Keratinocyte (primary cell): ENCODE measurements at regions not wholly inside any gene's neighbourhood (a gene's known extent, or its start where the extent isn't known, plus 50 kb on each side); places are given as distances from the start of the nearest gene placed in this dataset.

Experiments
- DNase-seq: peaks from one replicate; pipeline ENCODE4 v3.0.0-alpha.2; 2011; ENCODE audit warnings: low read depth, missing footprints, low spot score
- FAIRE-seq: peaks from 2 replicates; lab custom pipeline; 2011; peaks lifted over from hg19 to GRCh38; lab: Jason Lieb, UNC
- H2AFZ ChIP-seq: 2 replicates; pipeline ENCODE4 v1.6.0; 2012; ENCODE audit warnings: low read length, control low read depth, inconsistent platforms; ENCODE audit not compliant: control insufficient read depth
- H3K27ac ChIP-seq: 2 replicates; pipeline ENCODE4 v1.5.1; 2011; ENCODE audit warnings: low read length; ENCODE audit not compliant: control insufficient read depth, insufficient read depth
- H3K27me3 ChIP-seq: 3 replicates; pipeline ENCODE4 v1.6.0; 2011; ENCODE audit warnings: low read length; ENCODE audit not compliant: control insufficient read depth, insufficient read depth; ENCODE audit errors: extremely low read depth
- H3K36me3 ChIP-seq, 2 experiments: 2 replicates in 1 of 2; 3 replicates in 1 of 2; pipeline ENCODE4 v1.5.1; 2011; ENCODE audit warnings: low read length in 2 of 2, mild to moderate bottlenecking in 1 of 2; ENCODE audit not compliant: control insufficient read depth in 2 of 2, insufficient read depth in 2 of 2; ENCODE audit errors: extremely low read depth in 1 of 2
- H3K4me1 ChIP-seq: 3 replicates; pipeline ENCODE4 v1.5.1; 2011; ENCODE audit warnings: low read length; ENCODE audit not compliant: control insufficient read depth, insufficient read depth; ENCODE audit errors: extremely low read depth
- H3K4me2 ChIP-seq: 3 replicates; pipeline ENCODE4 v1.6.0; 2011; ENCODE audit warnings: low read depth, low read length; ENCODE audit not compliant: control insufficient read depth, insufficient read depth; ENCODE audit errors: extremely low read depth
- H3K4me3 ChIP-seq, 3 experiments: fragments of 200-600 bp in 1 of 3; sonication (generic) in 1 of 3; 2 replicates in 2 of 3; 3 replicates in 1 of 3; pipeline ENCODE4 v1.5.1; 2011 to 2016; ENCODE audit warnings: low read length in 3 of 3, mild to moderate bottlenecking in 3 of 3, control low read depth in 2 of 3, inconsistent platforms in 1 of 3, low read depth in 1 of 3, mixed read lengths in 1 of 3, mixed run types in 1 of 3, moderate library complexity in 1 of 3; ENCODE audit not compliant: control insufficient read depth in 2 of 3, insufficient read depth in 2 of 3; ENCODE audit errors: extremely low read depth in 1 of 3
- H3K79me2 ChIP-seq: 2 replicates; pipeline ENCODE4 v1.6.0; 2012; ENCODE audit warnings: low read length; ENCODE audit not compliant: control insufficient read depth, insufficient read depth
- H3K9ac ChIP-seq: 3 replicates; pipeline ENCODE4 v1.6.0; 2011; ENCODE audit warnings: low read length; ENCODE audit not compliant: control insufficient read depth, insufficient read depth; ENCODE audit errors: extremely low read depth
- H3K9me1 ChIP-seq: 3 replicates; pipeline ENCODE4 v1.6.0; 2011; ENCODE audit warnings: low read length; ENCODE audit not compliant: control insufficient read depth, insufficient read depth; ENCODE audit errors: extremely low read depth
- H3K9me3 ChIP-seq: 2 replicates; pipeline ENCODE4 v1.5.1; 2012; ENCODE audit warnings: low read depth, low read length; ENCODE audit not compliant: control insufficient read depth
- H4K20me1 ChIP-seq: 3 replicates; pipeline ENCODE4 v1.6.0; 2011; ENCODE audit warnings: low read length; ENCODE audit not compliant: control insufficient read depth, insufficient read depth; ENCODE audit errors: extremely low read depth
- CTCF ChIP-seq, 3 experiments: IDR thresholded peaks in 1 of 3; conservative IDR thresholded peaks in 1 of 3; optimal IDR thresholded peaks in 1 of 3; 2 replicates in 2 of 3; 3 replicates in 1 of 3; pipeline versions ENCODE3 to v1.5.1; 2011; ENCODE audit warnings: low read length in 3 of 3, mild to moderate bottlenecking in 3 of 3, moderate library complexity in 2 of 3, control low read depth in 1 of 3, inconsistent platforms in 1 of 3; ENCODE audit not compliant: insufficient read depth in 2 of 3; ENCODE audit errors: extremely low read depth in 1 of 3
- EZH2 ChIP-seq: IDR thresholded peaks from one replicate; pipeline ENCODE4 v1.6.1; 2012; ENCODE audit warnings: inconsistent platforms, mild to moderate bottlenecking, low read length, moderate library complexity
- dilution Hi-C: fragments of 300-500 bp; cut with MboI; formaldehyde crosslinking; loops from one replicate; pipeline ENCODE4 v1.7.0; 2020; ENCODE audit warnings: low sequenced_read_pairs; ENCODE audit not compliant: extremely low pct_ligation_motif_present

- DNase-seq (no peak), FAIRE-seq (no peak)
- no peak overlapping the region for H3K4me2 ChIP-seq
Observed at GRCh38 chr11:90434858-90435257, 212.0 kb upstream of the CHORDC1 start.

GRCh38 chr11:90428836-90429235, 206.0 kb upstream of the CHORDC1 start:
- Histone ChIP-seq H3K9me3 (no peaks in the 10 kb centered on the region), H3K79me2 (no peaks in the 10 kb centered on the region), H3K9ac (no peak overlapping the region), H4K20me1 (no peaks in the 10 kb centered on the region), H3K27me3 (no peaks in the 10 kb centered on the region), H3K36me3 (no peaks in the 10 kb centered on the region), H3K4me2 (no peak overlapping the region), H3K27ac (no peak overlapping the region), H2AFZ (no peak overlapping the region), H3K4me3 (no peak overlapping the region), H3K4me1 (no peaks in the 10 kb centered on the region), H3K9me1 (no peaks in the 10 kb centered on the region)
- FAIRE-seq: no peak
- no peak for DNase-seq
- dilution Hi-C loops: no loop called here
- TF ChIP-seq EZH2: no peak
- TF ChIP-seq CTCF (optimal IDR thresholded peaks at IDR 0.05 in 1 of 3, IDR thresholded peaks at IDR 0.05 in 1 of 3, conservative IDR thresholded peaks at IDR 0.05 in 1 of 3; ENCODE audit: extremely low read depth in 1 of 3, insufficient read depth in 2 of 3, low read length in 3 of 3): no peak

More at GRCh38 chr11:90434858-90435257, 212.0 kb upstream of the CHORDC1 start:
- H3K9me1 ChIP-seq: no peaks in the 10 kb centered on the region
- H3K9me3 ChIP-seq: no peaks in the 10 kb centered on the region
- no peak overlapping the region for H3K4me3 ChIP-seq
- H2AFZ ChIP-seq: no peak overlapping the region
- no peaks in the 10 kb centered on the region for H3K36me3 ChIP-seq
- no peaks in the 10 kb centered on the region for H3K4me1 ChIP-seq
- no peaks in the 10 kb centered on the region for H3K79me2 ChIP-seq
- no peak overlapping the region for H3K9ac ChIP-seq
- dilution Hi-C loops: no loop called here
- no peaks in the 10 kb centered on the region for H3K27me3 ChIP-seq
- no peak overlapping the region for H3K27ac ChIP-seq
- no peak for TF ChIP-seq EZH2
- peak in 2 of 3 experiments; percentile 22 to 34 for TF ChIP-seq CTCF (optimal IDR thresholded peaks at IDR 0.05 in 1 of 3, IDR thresholded peaks at IDR 0.05 in 1 of 3, conservative IDR thresholded peaks at IDR 0.05 in 1 of 3; ENCODE audit: extremely low read depth in 1 of 3, insufficient read depth in 2 of 3, low read length in 3 of 3)
- H4K20me1 ChIP-seq: no peaks in the 10 kb centered on the region
